GM18508 (cell line): ENCODE measurements at regions not wholly inside any gene's neighbourhood (a gene's known extent, or its start where the extent isn't known, plus 50 kb on each side); places are given as distances from the start of the nearest gene placed in this dataset.
"Not testable (repeated sequence)": the region's sequence is repeated elsewhere in the genome, so short reads cannot be mapped to it uniquely, and the experiment has no call there.

Experiments used
- ATAC-seq: cut with Tn5 transposase; IDR thresholded peaks from one replicate; pipeline ENCODE4 v1.9.1; 2021; ENCODE audit warnings: moderate number of reproducible peaks; ENCODE audit not compliant: insufficient read depth, unreplicated experiment

- ATAC-seq: no peak
These were observed 157.2 kb downstream of the ESM1 start for GRCh38 chr5:54828151-54828550.

- no peak for ATAC-seq
These were observed 160.4 kb downstream of the ESM1 start for GRCh38 chr5:54825005-54825404.

- no peak for ATAC-seq
These were observed 162.4 kb downstream of the ESM1 start for GRCh38 chr5:54823006-54823405.

GRCh38 chr5:54822324-54822687, 163.1 kb downstream of the ESM1 start:
- ATAC-seq: no peak

GRCh38 chr5:54821445-54822323, 163.7 kb downstream of the ESM1 start:
- no peak for ATAC-seq

- ATAC-seq: no peak
These were observed 164.9 kb downstream of the ESM1 start for GRCh38 chr5:54820346-54821134.

GRCh38 chr5:54807421-54807820, 178.0 kb downstream of the ESM1 start:
- no peak for ATAC-seq

GRCh38 chr5:54804521-54804920, 180.9 kb downstream of the ESM1 start:
- ATAC-seq: no peak

GRCh38 chr5:54804086-54804485, 181.3 kb downstream of the ESM1 start:
- ATAC-seq: no peak

GRCh38 chr5:54803471-54804011, 181.9 kb downstream of the ESM1 start:
- ATAC-seq: no peak

GRCh38 chr5:54799645-54800044, 185.7 kb downstream of the ESM1 start:
- no peak for ATAC-seq

- no peak for ATAC-seq
These were observed 189.6 kb downstream of the ESM1 start for GRCh38 chr5:54795777-54796176.

GRCh38 chr5:54795284-54795683, 190.1 kb downstream of the ESM1 start:
- no peak for ATAC-seq

- no peak for ATAC-seq
These were observed 191.0 kb downstream of the ESM1 start for GRCh38 chr5:54794135-54794975.

GRCh38 chr5:54793468-54794134, 191.8 kb downstream of the ESM1 start:
- no peak for ATAC-seq

- no peak for ATAC-seq
These were observed 192.6 kb downstream of the ESM1 start for GRCh38 chr5:54792611-54793404.

- ATAC-seq: not testable (repeated sequence)
These were observed 197.5 kb downstream of the ESM1 start for GRCh38 chr5:54787910-54788309.

- ATAC-seq: peak; percentile 68
These were observed 199.4 kb downstream of the ESM1 start for GRCh38 chr5:54785729-54786591.
